HEK293T (cell line): ENCODE measurements at regions not wholly inside any gene's neighbourhood (a gene's known extent, or its start where the extent isn't known, plus 50 kb on each side); places are given as distances from the start of the nearest gene placed in this dataset.

Experiments
- ARNT ChIP-seq: fragments of 450-650 bp; IDR thresholded peaks from 2 replicates; pipeline ENCODE4 v1.6.1; 2017; ENCODE audit warnings: mild to moderate bottlenecking
- BHLHE40 ChIP-seq: fragments of 450-650 bp; IDR thresholded peaks from 2 replicates; pipeline ENCODE4 v1.6.1; 2016; ENCODE audit warnings: mild to moderate bottlenecking, moderate library complexity, borderline replicate concordance
- CTBP1 ChIP-seq: fragments of 450-650 bp; IDR thresholded peaks from 2 replicates; pipeline ENCODE4 v1.6.1; 2016; ENCODE audit warnings: borderline replicate concordance
- ELF4 ChIP-seq: fragments of 450-650 bp; IDR thresholded peaks from 2 replicates; pipeline ENCODE4 v1.6.1; 2017; ENCODE audit warnings: antibody characterized with exemption
- FOXA1 ChIP-seq: fragments of 450-650 bp; IDR thresholded peaks from 2 replicates; pipeline ENCODE4 v1.6.1; 2016; ENCODE audit warnings: mild to moderate bottlenecking
- FOXK2 ChIP-seq: fragments of 450-650 bp; IDR thresholded peaks from 2 replicates; pipeline ENCODE4 v1.6.1; 2016; ENCODE audit warnings: mild to moderate bottlenecking
- FOXM1 ChIP-seq: fragments of 450-650 bp; IDR thresholded peaks from 2 replicates; pipeline ENCODE4 v1.6.1; 2017; ENCODE audit warnings: mild to moderate bottlenecking, borderline replicate concordance
- HDGF ChIP-seq: fragments of 450-650 bp; IDR thresholded peaks from 2 replicates; pipeline ENCODE4 v1.6.1; 2017; ENCODE audit warnings: antibody characterized with exemption, borderline replicate concordance
- SP1 ChIP-seq: fragments of 450-650 bp; IDR thresholded peaks from 2 replicates; pipeline ENCODE4 v1.6.1; 2017
- SUZ12 ChIP-seq: fragments of 450-650 bp; IDR thresholded peaks from 2 replicates; pipeline ENCODE4 v1.6.1; 2016; ENCODE audit warnings: mild to moderate bottlenecking
- TF ChIP-seq, protein P1 (sequence below): fragments of 450-650 bp; IDR thresholded peaks from 2 replicates; pipeline ENCODE4 v1.6.1; 2016

DNA sequence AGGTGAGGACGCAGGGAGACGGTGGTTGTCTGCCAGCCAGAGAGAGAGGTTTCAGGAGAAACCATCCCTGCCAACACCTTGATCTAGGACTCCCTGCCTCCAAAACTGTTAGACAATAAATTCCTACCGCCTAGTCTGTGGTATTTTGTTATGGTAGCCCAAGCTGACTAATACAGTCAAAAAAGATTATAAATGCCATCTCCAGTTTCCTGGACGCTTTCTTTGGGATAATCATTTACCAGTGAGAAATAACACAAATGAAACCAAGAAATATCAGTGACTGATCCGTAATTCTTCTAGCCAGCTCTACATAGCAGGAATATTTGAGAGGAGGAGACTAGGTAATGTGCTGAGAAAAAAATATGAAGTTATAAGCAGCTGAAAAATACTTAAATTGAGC is 707.8 kb upstream of the LMCD1 start:
- TF ChIP-seq ARNT, result no peak
- TF ChIP-seq, protein P1, sequence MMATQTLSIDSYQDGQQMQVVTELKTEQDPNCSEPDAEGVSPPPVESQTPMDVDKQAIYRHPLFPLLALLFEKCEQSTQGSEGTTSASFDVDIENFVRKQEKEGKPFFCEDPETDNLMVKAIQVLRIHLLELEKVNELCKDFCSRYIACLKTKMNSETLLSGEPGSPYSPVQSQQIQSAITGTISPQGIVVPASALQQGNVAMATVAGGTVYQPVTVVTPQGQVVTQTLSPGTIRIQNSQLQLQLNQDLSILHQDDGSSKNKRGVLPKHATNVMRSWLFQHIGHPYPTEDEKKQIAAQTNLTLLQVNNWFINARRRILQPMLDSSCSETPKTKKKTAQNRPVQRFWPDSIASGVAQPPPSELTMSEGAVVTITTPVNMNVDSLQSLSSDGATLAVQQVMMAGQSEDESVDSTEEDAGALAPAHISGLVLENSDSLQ, result no peak
- no peak for TF ChIP-seq SP1
- TF ChIP-seq BHLHE40, result no peak
- TF ChIP-seq FOXA1, result no peak
- no peak for TF ChIP-seq FOXM1
- no peak for TF ChIP-seq FOXK2
- no peak for TF ChIP-seq ELF4
- TF ChIP-seq CTBP1, result no peak
- no peak for TF ChIP-seq SUZ12
- TF ChIP-seq HDGF, result no peak
